Ectodermal cell (in vitro differentiated cells): ENCODE measurements at regions not wholly inside any gene's neighbourhood (a gene's known extent, or its start where the extent isn't known, plus 50 kb on each side); places are given as distances from the start of the nearest gene placed in this dataset.
A peak's percentile ranks its signal among the peaks of the same experiment; 100 is the strongest.
"Not testable (repeated sequence)": the region's sequence is repeated elsewhere in the genome, so short reads cannot be mapped to it uniquely, and the experiment has no call there.

Source experiments
- H3K27ac ChIP-seq: 2 replicates; pipeline ENCODE4 v1.7.0; 2013; ENCODE audit warnings: mild to moderate bottlenecking, low read depth, low read length; ENCODE audit not compliant: insufficient read depth, poor library complexity, severe bottlenecking
- H3K27me3 ChIP-seq: 2 replicates; pipeline ENCODE4 v1.7.0; 2013; ENCODE audit warnings: mild to moderate bottlenecking, low read length; ENCODE audit not compliant: insufficient read depth, control insufficient read depth, poor library complexity, severe bottlenecking
- H3K36me3 ChIP-seq: one replicate; pipeline ENCODE4 v1.7.0; 2013; ENCODE audit warnings: low read length; ENCODE audit not compliant: control insufficient read depth, insufficient read depth
- H3K4me1 ChIP-seq: one replicate; pipeline ENCODE4 v1.7.0; 2013; ENCODE audit warnings: low read length; ENCODE audit not compliant: control insufficient read depth, insufficient read depth
- H3K4me3 ChIP-seq: 2 replicates; pipeline ENCODE4 v1.7.0; 2013; ENCODE audit warnings: low read depth, low read length, control low read depth; ENCODE audit not compliant: insufficient read depth
- H3K9me3 ChIP-seq: 2 replicates; pipeline ENCODE4 v1.7.0; 2013; ENCODE audit warnings: mild to moderate bottlenecking, low read length, moderate library complexity; ENCODE audit not compliant: control insufficient read depth
- WGBS, 2 experiments: methylation state at CpG; one replicate each; pipeline ENCODE4 v1.1.7; 2013; ENCODE audit warnings: missing lambda C conversion rate in 2 of 2; 5-methylcytosine and 5-hydroxymethylcytosine counted together

GRCh38 chr15:38112406-38112805, 140.2 kb upstream of the SPRED1 start:
- Histone ChIP-seq H3K4me1 (no peaks in the 10 kb centered on the region), H3K36me3 (no peaks in the 10 kb centered on the region), H3K4me3 (no peak overlapping the region), H3K9me3 (no peaks in the 10 kb centered on the region), H3K27me3 (no peaks in the 10 kb centered on the region), H3K27ac (no peak overlapping the region)
- WGBS, 2 experiments, result 85 to 97% methylated on average over 2 of the region's 6 CpGs

- Histone ChIP-seq H3K27me3 (no peaks in the 10 kb centered on the region), H3K4me3 (no peak overlapping the region), H3K9me3 (no peaks in the 10 kb centered on the region), H3K4me1 (no peaks in the 10 kb centered on the region), H3K36me3 (no peaks in the 10 kb centered on the region), H3K27ac (no peak overlapping the region)
- WGBS, 2 experiments, result 94% methylated on average over 2 of the region's 2 CpGs
Observed at GRCh38 chr15:38115121-38115520, 137.5 kb upstream of the SPRED1 start.

GRCh38 chr15:38117781-38118180, 134.9 kb upstream of the SPRED1 start:
- WGBS, 2 experiments, result 96 to 98% methylated on average over 1 of the region's 1 CpG

GRCh38 chr15:38119865-38120264, 132.8 kb upstream of the SPRED1 start:
- H3K9me3 ChIP-seq, H3K4me1 ChIP-seq, H3K27me3 ChIP-seq, H3K4me3 ChIP-seq, H3K36me3 ChIP-seq, H3K27ac ChIP-seq: not testable (repeated sequence)
- 91 to 93% methylated on average over 3 of the region's 3 CpGs for WGBS, 2 experiments

More at GRCh38 chr15:38117781-38118180, 134.9 kb upstream of the SPRED1 start:
- no peaks in the 10 kb centered on the region for H3K4me1 ChIP-seq
- no peaks in the 10 kb centered on the region for H3K36me3 ChIP-seq
- H3K4me3 ChIP-seq, result no peak overlapping the region
- H3K9me3 ChIP-seq, result no peaks in the 10 kb centered on the region
- H3K27me3 ChIP-seq, result no peaks in the 10 kb centered on the region
- H3K27ac ChIP-seq, result no peak overlapping the region

GRCh38 chr15:38127306-38127771, 125.3 kb upstream of the SPRED1 start:
- no peaks in the 10 kb centered on the region for H3K27me3 ChIP-seq
- no peaks in the 10 kb centered on the region for H3K36me3 ChIP-seq
- H3K9me3 ChIP-seq, result no peaks in the 10 kb centered on the region
- H3K4me1 ChIP-seq, result no peaks in the 10 kb centered on the region
- H3K4me3 ChIP-seq, result no peak overlapping the region
- 88 to 94% methylated on average over 1 of the region's 1 CpG for WGBS, 2 experiments
- H3K27ac ChIP-seq, result no peak overlapping the region

- no peaks in the 10 kb centered on the region for H3K36me3 ChIP-seq
- no peak overlapping the region for H3K27ac ChIP-seq
- no peaks in the 10 kb centered on the region for H3K9me3 ChIP-seq
- no peaks in the 10 kb centered on the region for H3K27me3 ChIP-seq
- H3K4me1 ChIP-seq, result no peaks in the 10 kb centered on the region
- H3K4me3 ChIP-seq, result no peak overlapping the region
- 95 to 96% methylated on average over 3 of the region's 3 CpGs for WGBS, 2 experiments
Observed at GRCh38 chr15:38128341-38128781, 124.3 kb upstream of the SPRED1 start.

- H3K4me1 ChIP-seq, result no peaks in the 10 kb centered on the region
Observed at GRCh38 chr15:38128921-38129320, 123.7 kb upstream of the SPRED1 start.

GRCh38 chr15:38129531-38130204, 123.0 kb upstream of the SPRED1 start:
- Histone ChIP-seq H3K4me3 (no peak overlapping the region), H3K27me3 (no peaks in the 10 kb centered on the region), H3K36me3 (no peaks in the 10 kb centered on the region), H3K27ac (peak overlapping the region; percentile 12), H3K4me1 (no peaks in the 10 kb centered on the region), H3K9me3 (no peaks in the 10 kb centered on the region)
- 77 to 91% methylated on average over 12 of the region's 12 CpGs for WGBS, 2 experiments

More at GRCh38 chr15:38128921-38129320, 123.7 kb upstream of the SPRED1 start:
- 93 to 100% methylated on average over 2 of the region's 2 CpGs for WGBS, 2 experiments
- Histone ChIP-seq H3K27me3 (no peaks in the 10 kb centered on the region), H3K27ac (no peak overlapping the region), H3K36me3 (no peaks in the 10 kb centered on the region), H3K9me3 (no peaks in the 10 kb centered on the region), H3K4me3 (no peak overlapping the region)

GRCh38 chr15:38130205-38130567, 122.5 kb upstream of the SPRED1 start:
- Histone ChIP-seq H3K9me3 (no peaks in the 10 kb centered on the region), H3K27ac (no peak overlapping the region), H3K4me1 (no peaks in the 10 kb centered on the region), H3K4me3 (no peak overlapping the region), H3K36me3 (no peaks in the 10 kb centered on the region), H3K27me3 (no peaks in the 10 kb centered on the region)
- 93% methylated on average over 8 of the region's 8 CpGs for WGBS, 2 experiments

GRCh38 chr15:38130740-38131498, 121.7 kb upstream of the SPRED1 start:
- H3K4me3 ChIP-seq, result no peak overlapping the region
- no peak overlapping the region for H3K27ac ChIP-seq
- no peaks in the 10 kb centered on the region for H3K4me1 ChIP-seq
- no peaks in the 10 kb centered on the region for H3K27me3 ChIP-seq
- no peaks in the 10 kb centered on the region for H3K9me3 ChIP-seq
- H3K36me3 ChIP-seq, result no peaks in the 10 kb centered on the region
- WGBS, 2 experiments, result 67% methylated on average over 7 to 8 of the region's 10 CpGs
